ENCODE measurements at regions not wholly inside any gene's neighbourhood (a gene's known extent, or its start where the extent isn't known, plus 50 kb on each side); places are given as distances from the start of the nearest gene placed in this dataset.

DNA sequence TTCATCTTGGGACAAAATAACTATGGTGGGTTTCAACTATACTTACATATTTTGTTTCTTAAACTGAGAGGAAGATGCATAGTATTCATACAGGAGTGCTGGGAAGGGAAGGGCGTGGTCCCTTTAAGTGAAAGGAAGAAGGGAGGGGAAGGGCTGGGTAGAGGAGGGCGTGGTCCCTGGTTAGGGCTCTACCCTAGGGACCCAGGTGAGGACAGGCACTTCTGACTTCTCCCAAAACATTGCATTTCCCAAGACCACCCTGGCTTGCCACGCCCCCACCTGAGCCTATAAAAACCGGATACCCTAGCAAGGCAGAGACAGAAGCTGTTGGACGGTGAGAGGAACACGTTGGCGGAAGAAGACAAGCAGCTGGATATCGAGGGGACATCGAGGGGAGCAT is 157.6 kb upstream of the PLXNA4 start:
- Mint-ChIP-seq H3K4me3 (ENCODE audit: unreplicated experiment) (no peak overlapping the region), H3K27me3 (ENCODE audit: low read depth, unreplicated experiment) (peaks cover 2% of the 10 kb centered on the region), H3K27ac (ENCODE audit: unreplicated experiment) (no peak overlapping the region), H3K4me1 (ENCODE audit: low read depth, unreplicated experiment) (peaks cover 3% of the 10 kb centered on the region), H3K36me3 (ENCODE audit: low read depth, unreplicated experiment) (no peaks in the 10 kb centered on the region), H3K9me3 (ENCODE audit: unreplicated experiment) (no peaks in the 10 kb centered on the region)
- H4K20me1 ChIP-seq (ENCODE audit: insufficient read depth, low read length) = no peaks in the 10 kb centered on the region
- peaks cover 14% of the 10 kb centered on the region for H3K4me1 ChIP-seq (ENCODE audit: insufficient read depth, low read length)
- no peaks in the 10 kb centered on the region for H3K36me3 ChIP-seq (ENCODE audit: insufficient read depth, low read length)
- no peak overlapping the region for H3K27ac ChIP-seq (ENCODE audit: low read depth, low read length)
- H3K9me3 ChIP-seq (ENCODE audit: insufficient read depth, low read depth, low read length) = no peaks in the 10 kb centered on the region
- H3K9ac ChIP-seq (ENCODE audit: low read length) = no peak overlapping the region
- no peak for TF ChIP-seq EZH2 (IDR thresholded peaks at IDR 0.05; ENCODE audit: insufficient read depth, low read length)
- TF ChIP-seq, protein P1, sequence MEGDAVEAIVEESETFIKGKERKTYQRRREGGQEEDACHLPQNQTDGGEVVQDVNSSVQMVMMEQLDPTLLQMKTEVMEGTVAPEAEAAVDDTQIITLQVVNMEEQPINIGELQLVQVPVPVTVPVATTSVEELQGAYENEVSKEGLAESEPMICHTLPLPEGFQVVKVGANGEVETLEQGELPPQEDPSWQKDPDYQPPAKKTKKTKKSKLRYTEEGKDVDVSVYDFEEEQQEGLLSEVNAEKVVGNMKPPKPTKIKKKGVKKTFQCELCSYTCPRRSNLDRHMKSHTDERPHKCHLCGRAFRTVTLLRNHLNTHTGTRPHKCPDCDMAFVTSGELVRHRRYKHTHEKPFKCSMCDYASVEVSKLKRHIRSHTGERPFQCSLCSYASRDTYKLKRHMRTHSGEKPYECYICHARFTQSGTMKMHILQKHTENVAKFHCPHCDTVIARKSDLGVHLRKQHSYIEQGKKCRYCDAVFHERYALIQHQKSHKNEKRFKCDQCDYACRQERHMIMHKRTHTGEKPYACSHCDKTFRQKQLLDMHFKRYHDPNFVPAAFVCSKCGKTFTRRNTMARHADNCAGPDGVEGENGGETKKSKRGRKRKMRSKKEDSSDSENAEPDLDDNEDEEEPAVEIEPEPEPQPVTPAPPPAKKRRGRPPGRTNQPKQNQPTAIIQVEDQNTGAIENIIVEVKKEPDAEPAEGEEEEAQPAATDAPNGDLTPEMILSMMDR (IDR thresholded peaks at IDR 0.05; ENCODE audit: insufficient read depth, low read depth, low read length) = no peak
- no peak overlapping the region for H3K4me2 ChIP-seq (ENCODE audit: low read length)
- DNase-seq (ENCODE audit: low read depth) (no peak), FAIRE-seq (no peak)
- no peaks in the 10 kb centered on the region for H3K79me2 ChIP-seq (ENCODE audit: insufficient read depth, low read length)
- H3K27me3 ChIP-seq (ENCODE audit: insufficient read depth, low read length) = no peaks in the 10 kb centered on the region
- H3K4me3 ChIP-seq (ENCODE audit: insufficient read depth, low read depth, low read length) = no peak overlapping the region
- H2AFZ ChIP-seq (ENCODE audit: low read depth, low read length) = no peak overlapping the region

DNA sequence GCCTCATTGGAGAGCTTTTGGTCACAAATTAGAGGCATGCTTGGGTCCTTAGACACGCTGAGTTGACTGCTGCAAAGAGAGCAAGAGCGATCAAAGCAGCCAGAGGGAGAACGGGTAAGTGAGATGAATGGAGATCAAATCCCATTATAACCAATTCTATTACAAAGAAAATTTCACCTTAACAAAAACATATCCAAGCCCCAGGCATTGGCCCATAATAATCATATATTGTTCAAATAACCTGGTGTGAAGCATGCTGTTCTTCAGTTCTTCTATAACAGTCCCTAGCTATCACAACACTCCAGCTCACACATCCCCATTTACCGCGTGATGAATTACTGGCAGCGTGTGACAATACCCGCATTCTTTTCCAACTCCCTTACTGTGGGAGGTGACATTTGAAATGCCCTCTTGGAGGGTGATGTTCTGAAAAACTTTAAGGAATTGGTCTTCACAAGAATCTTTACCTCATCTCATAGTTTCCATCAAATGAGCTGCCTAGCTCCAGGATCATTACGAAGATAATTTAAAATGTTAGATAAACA is 156.1 kb upstream of the PLXNA4 start:
- H3K4me2 ChIP-seq (ENCODE audit: low read length) = no peak overlapping the region
- DNase-seq (ENCODE audit: low read depth) (no peak), FAIRE-seq (no peak)
- H2AFZ ChIP-seq (ENCODE audit: low read depth, low read length) = no peak overlapping the region
- no peaks in the 10 kb centered on the region for H3K79me2 ChIP-seq (ENCODE audit: insufficient read depth, low read length)
- no peaks in the 10 kb centered on the region for H3K4me1 Mint-ChIP-seq (ENCODE audit: low read depth, unreplicated experiment)
- H3K4me3 Mint-ChIP-seq (ENCODE audit: unreplicated experiment) = no peak overlapping the region
- H3K36me3 ChIP-seq (ENCODE audit: insufficient read depth, low read length) = no peaks in the 10 kb centered on the region
- H4K20me1 ChIP-seq (ENCODE audit: insufficient read depth, low read length) = no peaks in the 10 kb centered on the region
- H3K4me1 ChIP-seq (ENCODE audit: insufficient read depth, low read length) = peaks cover 1% of the 10 kb centered on the region
- H3K27ac Mint-ChIP-seq (ENCODE audit: unreplicated experiment) = no peak overlapping the region
- peaks cover 9% of the 10 kb centered on the region for H3K27me3 Mint-ChIP-seq (ENCODE audit: low read depth, unreplicated experiment)
- no peaks in the 10 kb centered on the region for H3K9me3 Mint-ChIP-seq (ENCODE audit: unreplicated experiment)
- no peak overlapping the region for H3K27ac ChIP-seq (ENCODE audit: low read depth, low read length)
- no peak overlapping the region for H3K4me3 ChIP-seq (ENCODE audit: insufficient read depth, low read depth, low read length)
- H3K9me3 ChIP-seq (ENCODE audit: insufficient read depth, low read depth, low read length) = no peaks in the 10 kb centered on the region
- peaks cover 3% of the 10 kb centered on the region for H3K27me3 ChIP-seq (ENCODE audit: insufficient read depth, low read length)
- no peaks in the 10 kb centered on the region for H3K36me3 Mint-ChIP-seq (ENCODE audit: low read depth, unreplicated experiment)
- no peak overlapping the region for H3K9ac ChIP-seq (ENCODE audit: low read length)
- TF ChIP-seq, protein P1 (IDR thresholded peaks at IDR 0.05; ENCODE audit: insufficient read depth, low read depth, low read length) = no peak
- no peak for TF ChIP-seq EZH2 (IDR thresholded peaks at IDR 0.05; ENCODE audit: insufficient read depth, low read length)

GRCh38 chr7:132730105-132730504 is 153.8 kb upstream of the PLXNA4 start:
- Histone ChIP-seq H3K27ac (ENCODE audit: low read depth, low read length) (no peak overlapping the region), H3K79me2 (ENCODE audit: insufficient read depth, low read length) (no peaks in the 10 kb centered on the region)

More at GRCh38 chr7:132730105-132730504, 153.8 kb upstream of the PLXNA4 start:
- H3K36me3 ChIP-seq (ENCODE audit: insufficient read depth, low read length) = no peaks in the 10 kb centered on the region
- no peaks in the 10 kb centered on the region for H3K4me1 ChIP-seq (ENCODE audit: insufficient read depth, low read length)
- Mint-ChIP-seq H3K36me3 (ENCODE audit: low read depth, unreplicated experiment) (no peaks in the 10 kb centered on the region), H3K27ac (ENCODE audit: unreplicated experiment) (no peak overlapping the region), H3K4me1 (ENCODE audit: low read depth, unreplicated experiment) (no peaks in the 10 kb centered on the region), H3K9me3 (ENCODE audit: unreplicated experiment) (no peaks in the 10 kb centered on the region), H3K4me3 (ENCODE audit: unreplicated experiment) (no peak overlapping the region), H3K27me3 (ENCODE audit: low read depth, unreplicated experiment) (peaks cover 8% of the 10 kb centered on the region)
- DNase-seq (ENCODE audit: low read depth) = no peak
- H3K4me3 ChIP-seq (ENCODE audit: insufficient read depth, low read depth, low read length) = no peak overlapping the region
- no peak overlapping the region for H2AFZ ChIP-seq (ENCODE audit: low read depth, low read length)
- H3K4me2 ChIP-seq (ENCODE audit: low read length) = no peak overlapping the region
- TF ChIP-seq EZH2 (IDR thresholded peaks at IDR 0.05; ENCODE audit: insufficient read depth, low read length) = no peak
- TF ChIP-seq, protein P1 (IDR thresholded peaks at IDR 0.05; ENCODE audit: insufficient read depth, low read depth, low read length) = no peak
- H3K9me3 ChIP-seq (ENCODE audit: insufficient read depth, low read depth, low read length) = no peaks in the 10 kb centered on the region
- H3K9ac ChIP-seq (ENCODE audit: low read length) = no peak overlapping the region
- no peak for FAIRE-seq
- peaks cover 3% of the 10 kb centered on the region for H3K27me3 ChIP-seq (ENCODE audit: insufficient read depth, low read length)
- H4K20me1 ChIP-seq (ENCODE audit: insufficient read depth, low read length) = no peaks in the 10 kb centered on the region

Data from astrocyte (in vitro differentiated cells and primary cell).